ENCODE measurements at regions not wholly inside any gene's neighbourhood (a gene's known extent, or its start where the extent isn't known, plus 50 kb on each side); places are given as distances from the start of the nearest gene placed in this dataset.
A peak's percentile ranks its signal among the peaks of the same experiment; 100 is the strongest.

DNA sequence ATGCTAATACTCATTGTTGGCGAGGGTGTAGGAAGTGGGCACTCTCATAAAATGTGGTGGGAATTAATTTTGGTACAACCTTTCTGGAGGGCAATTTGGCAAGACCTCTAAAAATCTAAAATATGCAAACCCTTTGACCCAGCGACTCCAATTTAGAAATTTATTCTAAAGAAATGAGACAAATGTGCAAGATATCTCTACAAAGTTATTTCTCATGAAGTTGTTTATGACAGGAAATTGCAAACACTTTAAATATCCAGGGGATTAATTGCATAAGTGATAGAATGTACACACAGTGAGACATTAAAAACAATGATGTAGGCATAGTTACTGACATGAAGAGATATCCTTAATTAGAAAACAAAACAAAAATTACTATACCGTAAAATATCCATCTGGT is 246.3 kb upstream of the MAP3K1 start:
- Histone ChIP-seq H3K27me3 (ENCODE audit: insufficient read depth, low read depth) (no peaks in the 10 kb centered on the region), H3K9me2 (ENCODE audit: insufficient read depth) (no peaks in the 10 kb centered on the region), H3K4me1 (replicated peaks; ENCODE audit: insufficient read depth) (peaks cover 23% of the 10 kb centered on the region), H2AFZ (no peak overlapping the region), H3K4me2 (peak overlapping the region; percentile 32), H4K20me1 (ENCODE audit: insufficient read depth) (no peaks in the 10 kb centered on the region), H3K79me2 (ENCODE audit: low read depth) (no peaks in the 10 kb centered on the region), H3K27ac (peak overlapping the region; percentile 66), H3K36me3 (ENCODE audit: low read depth) (no peaks in the 10 kb centered on the region), H3K4me3 (no peak overlapping the region), H3F3A (ENCODE audit: insufficient read depth, low read depth) (peaks cover 8% of the 10 kb centered on the region; the same call in 1 of the 2 replicates), H3K9me3 (ENCODE audit: insufficient read depth, low read depth) (peaks cover 8% of the 10 kb centered on the region)
- TF ChIP-seq, protein P1, sequence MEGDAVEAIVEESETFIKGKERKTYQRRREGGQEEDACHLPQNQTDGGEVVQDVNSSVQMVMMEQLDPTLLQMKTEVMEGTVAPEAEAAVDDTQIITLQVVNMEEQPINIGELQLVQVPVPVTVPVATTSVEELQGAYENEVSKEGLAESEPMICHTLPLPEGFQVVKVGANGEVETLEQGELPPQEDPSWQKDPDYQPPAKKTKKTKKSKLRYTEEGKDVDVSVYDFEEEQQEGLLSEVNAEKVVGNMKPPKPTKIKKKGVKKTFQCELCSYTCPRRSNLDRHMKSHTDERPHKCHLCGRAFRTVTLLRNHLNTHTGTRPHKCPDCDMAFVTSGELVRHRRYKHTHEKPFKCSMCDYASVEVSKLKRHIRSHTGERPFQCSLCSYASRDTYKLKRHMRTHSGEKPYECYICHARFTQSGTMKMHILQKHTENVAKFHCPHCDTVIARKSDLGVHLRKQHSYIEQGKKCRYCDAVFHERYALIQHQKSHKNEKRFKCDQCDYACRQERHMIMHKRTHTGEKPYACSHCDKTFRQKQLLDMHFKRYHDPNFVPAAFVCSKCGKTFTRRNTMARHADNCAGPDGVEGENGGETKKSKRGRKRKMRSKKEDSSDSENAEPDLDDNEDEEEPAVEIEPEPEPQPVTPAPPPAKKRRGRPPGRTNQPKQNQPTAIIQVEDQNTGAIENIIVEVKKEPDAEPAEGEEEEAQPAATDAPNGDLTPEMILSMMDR (conservative IDR thresholded peaks at IDR 0.05): no peak
- no peak for TF ChIP-seq EZH2 (IDR thresholded peaks at IDR 0.05; ENCODE audit: low read depth)
- no TSS peak for BruUV-seq (replicated peaks)
- DNase-seq: peak in 1 of 2 experiments; percentile 88
- POLR2A ChIA-PET (ENCODE audit: unreplicated experiment): no interaction called here
- CTCF ChIA-PET: no interaction called here
- intact Hi-C loops (cut with micrococcal nuclease; ENCODE audit: unreplicated experiment): no loop called here

DNA sequence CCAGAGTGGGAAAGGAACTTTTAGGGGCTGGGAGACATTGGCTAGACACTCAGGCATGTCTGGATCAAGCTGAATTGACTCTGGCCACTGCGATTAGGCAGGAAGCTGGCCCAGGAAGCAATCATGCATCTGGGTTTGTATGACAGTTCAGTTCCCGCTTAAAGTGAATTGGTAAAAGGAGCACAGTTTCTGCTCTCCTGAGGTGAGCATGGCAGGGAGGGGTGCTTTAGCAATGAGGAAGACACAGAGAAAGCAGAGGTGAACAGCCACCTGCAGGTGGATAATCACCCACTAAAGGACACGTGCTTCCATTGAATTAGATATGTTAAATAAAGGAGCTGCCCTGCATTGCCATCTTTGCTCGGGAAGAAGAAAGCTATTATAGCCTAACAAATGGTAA is 248.1 kb upstream of the MAP3K1 start:
- Histone ChIP-seq H3K27ac (no peak overlapping the region), H3F3A (ENCODE audit: insufficient read depth, low read depth) (peaks cover 8% of the 10 kb centered on the region; the same call in 1 of the 2 replicates), H3K27me3 (ENCODE audit: insufficient read depth, low read depth) (no peaks in the 10 kb centered on the region), H3K4me2 (no peak overlapping the region), H3K9me3 (ENCODE audit: insufficient read depth, low read depth) (no peaks in the 10 kb centered on the region; the same call in 1 of the 2 replicates), H3K4me1 (replicated peaks; ENCODE audit: insufficient read depth) (peaks cover 23% of the 10 kb centered on the region), H3K36me3 (ENCODE audit: low read depth) (no peaks in the 10 kb centered on the region), H3K9me2 (ENCODE audit: insufficient read depth) (no peaks in the 10 kb centered on the region), H2AFZ (no peak overlapping the region), H3K4me3 (no peak overlapping the region), H4K20me1 (ENCODE audit: insufficient read depth) (no peaks in the 10 kb centered on the region), H3K79me2 (ENCODE audit: low read depth) (no peaks in the 10 kb centered on the region)
- intact Hi-C loops (cut with micrococcal nuclease; ENCODE audit: unreplicated experiment): no loop called here
- no TSS peak for BruUV-seq (replicated peaks)
- no peak for TF ChIP-seq EZH2 (IDR thresholded peaks at IDR 0.05; ENCODE audit: low read depth)
- TF ChIP-seq, protein P1 (conservative IDR thresholded peaks at IDR 0.05): no peak
- CTCF ChIA-PET: no interaction called here
- no peak for DNase-seq
- POLR2A ChIA-PET (ENCODE audit: unreplicated experiment): no interaction called here

DNA sequence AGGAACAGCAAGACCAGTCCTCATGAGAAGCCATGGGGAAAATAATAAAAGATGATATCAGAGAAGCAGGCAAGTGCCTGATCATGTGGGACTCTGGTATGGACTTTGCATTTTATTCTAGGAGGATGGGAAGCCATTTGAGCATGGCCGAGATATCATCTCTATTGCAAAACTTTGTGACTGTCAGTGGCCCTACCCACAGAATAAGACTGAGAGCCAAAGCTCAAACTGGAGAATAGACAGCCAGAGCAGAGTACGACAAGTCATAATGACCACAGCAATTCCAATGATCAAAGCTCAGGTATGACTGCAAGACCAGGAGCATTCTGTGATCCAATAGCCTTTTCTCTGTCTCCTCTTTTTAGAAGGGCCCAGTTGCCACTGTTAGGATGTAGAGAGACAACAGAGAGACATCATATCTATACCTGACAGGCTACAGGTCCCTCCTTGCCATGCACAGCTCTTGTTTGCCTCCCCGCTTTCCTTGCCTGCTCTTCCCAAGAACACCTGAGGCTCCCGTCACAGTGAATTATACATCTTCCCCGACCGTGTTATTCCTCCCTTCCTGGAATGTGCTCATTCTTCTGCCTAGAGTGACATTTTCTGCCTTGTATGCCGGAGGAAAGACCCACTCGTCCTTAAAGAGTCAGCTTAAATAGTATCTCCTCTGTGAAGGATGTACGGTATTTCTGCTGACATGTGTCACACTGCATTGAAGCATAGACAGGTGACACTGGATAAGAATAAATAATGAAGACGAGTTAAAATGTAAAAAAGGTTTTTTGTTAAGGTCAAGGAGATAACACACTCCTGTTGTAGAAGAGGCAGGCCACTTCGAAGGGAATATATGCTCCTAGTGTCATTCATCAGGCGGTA is 248.7 kb upstream of the MAP3K1 start:
- no TSS peak for BruUV-seq (replicated peaks)
- CTCF ChIA-PET: no interaction called here

More for the DNA sequence above, 248.7 kb upstream of the MAP3K1 start:
- Histone ChIP-seq H3K79me2 (ENCODE audit: low read depth) (no peaks in the 10 kb centered on the region), H3K9me2 (ENCODE audit: insufficient read depth) (no peaks in the 10 kb centered on the region), H3F3A (ENCODE audit: insufficient read depth, low read depth) (peaks cover 8% of the 10 kb centered on the region; the same call in 1 of the 2 replicates), H3K9me3 (ENCODE audit: insufficient read depth, low read depth) (no peaks in the 10 kb centered on the region), H3K27me3 (ENCODE audit: insufficient read depth, low read depth) (no peaks in the 10 kb centered on the region), H3K27ac (no peak overlapping the region), H3K4me1 (replicated peaks; ENCODE audit: insufficient read depth) (peaks cover 23% of the 10 kb centered on the region), H3K4me2 (no peak overlapping the region), H2AFZ (no peak overlapping the region), H4K20me1 (ENCODE audit: insufficient read depth) (no peaks in the 10 kb centered on the region), H3K36me3 (ENCODE audit: low read depth) (no peaks in the 10 kb centered on the region), H3K4me3 (no peak overlapping the region)
- DNase-seq: no peak
- no peak for TF ChIP-seq EZH2 (IDR thresholded peaks at IDR 0.05; ENCODE audit: low read depth)
- TF ChIP-seq, protein P1 (conservative IDR thresholded peaks at IDR 0.05): no peak
- intact Hi-C loops (cut with micrococcal nuclease; ENCODE audit: unreplicated experiment): no loop called here
- POLR2A ChIA-PET (ENCODE audit: unreplicated experiment): no interaction called here

Measured in PC-9 (cell line).